Caco-2 (cell line): ENCODE measurements at regions not wholly inside any gene's neighbourhood (a gene's known extent, or its start where the extent isn't known, plus 50 kb on each side); places are given as distances from the start of the nearest gene placed in this dataset.

Experiments used
- BruUV-seq: library from RNA; stranded (reverse); fragments of 400-500 nt; replicated peaks from 2 replicates; lab custom pipeline; 2021; lab: Mats Ljungman, UMichigan
- CTCF ChIA-PET: fragments of 300-600 bp; sonication (Branson Sonifier 250); formaldehyde crosslinking; loops from one replicate; lab custom pipeline; 2022; ENCODE audit warnings: antibody characterized with exemption; lab: Charles Lee
- POLR2A ChIA-PET: fragments of 300-600 bp; sonication (Branson Sonifier 250); formaldehyde crosslinking; loops from one replicate; lab custom pipeline; 2022; ENCODE audit warnings: antibody characterized with exemption; lab: Charles Lee
- DNase-seq, 2 experiments: peaks; one replicate each; pipeline versions ENCODE4 v3.0.0 to v3.0.0-alpha.2; 2020 to 2022
- H3K27me3 ChIP-seq: replicated peaks from 2 replicates; pipeline ENCODE4 v1.6.0; 2011; ENCODE audit warnings: low read length; ENCODE audit not compliant: control insufficient read depth, insufficient read depth
- H3K36me3 ChIP-seq: 2 replicates; pipeline ENCODE4 v1.5.1; 2011; ENCODE audit warnings: low read length; ENCODE audit not compliant: control insufficient read depth, insufficient read depth
- H3K4me1 ChIP-seq: fragments of 250-450 bp; sonication (Bioruptor Pico); 2 replicates; pipeline ENCODE4 v1.5.1; 2020; ENCODE audit warnings: mild to moderate bottlenecking
- H3K4me3 ChIP-seq: 2 replicates; pipeline ENCODE4 v1.5.1; 2011; ENCODE audit warnings: low read depth, mild to moderate bottlenecking, control low read depth, low read length
- H3K9me3 ChIP-seq: fragments of 250-450 bp; sonication (Bioruptor Pico); 2 replicates; pipeline ENCODE4 v1.5.1; 2020; ENCODE audit warnings: mild to moderate bottlenecking, moderate library complexity
- H3K27ac Mint-ChIP-seq: one replicate; pipeline ENCODE4 v1.8.0; 2022; ENCODE audit warnings: mixed read lengths; ENCODE audit not compliant: unreplicated experiment
- H3K27me3 Mint-ChIP-seq: one replicate; pipeline ENCODE4 v1.8.0; 2022; ENCODE audit warnings: mixed read lengths; ENCODE audit not compliant: insufficient read depth, unreplicated experiment
- H3K36me3 Mint-ChIP-seq: one replicate; pipeline ENCODE4 v1.8.0; 2022; ENCODE audit warnings: mild to moderate bottlenecking, mixed read lengths; ENCODE audit not compliant: insufficient read depth, unreplicated experiment
- H3K4me1 Mint-ChIP-seq: one replicate; pipeline ENCODE4 v1.8.0; 2022; ENCODE audit warnings: low read depth, mixed read lengths; ENCODE audit not compliant: unreplicated experiment
- H3K4me3 Mint-ChIP-seq: one replicate; pipeline ENCODE4 v1.8.0; 2022; ENCODE audit warnings: mild to moderate bottlenecking, moderate library complexity, mixed read lengths; ENCODE audit not compliant: unreplicated experiment
- H3K9me3 Mint-ChIP-seq: one replicate; pipeline ENCODE4 v1.8.0; 2022; ENCODE audit warnings: mixed read lengths; ENCODE audit not compliant: unreplicated experiment
- intact Hi-C: fragments of 100-400 bp; cut with micrococcal nuclease; formaldehyde crosslinking; loops from one replicate; pipeline ENCODE4 v1.10.0; 2022; ENCODE audit not compliant: unreplicated experiment
- TF ChIP-seq, protein P1 (sequence below), 2 experiments: fragments of 200-600 bp in 1 of 2; IDR thresholded peaks; 1 replicate in 1 of 2; 2 replicates in 1 of 2; pipeline versions ENCODE4 v1.5.1 to v1.8.0; 2011 to 2022; ENCODE audit warnings: antibody characterized with exemption in 1 of 2, control low read depth in 1 of 2, inconsistent platforms in 1 of 2, low read depth in 1 of 2, low read length in 1 of 2, mild to moderate bottlenecking in 1 of 2, moderate library complexity in 1 of 2; ENCODE audit not compliant: insufficient read depth in 1 of 2, severe bottlenecking in 1 of 2, unreplicated experiment in 1 of 2

DNA sequence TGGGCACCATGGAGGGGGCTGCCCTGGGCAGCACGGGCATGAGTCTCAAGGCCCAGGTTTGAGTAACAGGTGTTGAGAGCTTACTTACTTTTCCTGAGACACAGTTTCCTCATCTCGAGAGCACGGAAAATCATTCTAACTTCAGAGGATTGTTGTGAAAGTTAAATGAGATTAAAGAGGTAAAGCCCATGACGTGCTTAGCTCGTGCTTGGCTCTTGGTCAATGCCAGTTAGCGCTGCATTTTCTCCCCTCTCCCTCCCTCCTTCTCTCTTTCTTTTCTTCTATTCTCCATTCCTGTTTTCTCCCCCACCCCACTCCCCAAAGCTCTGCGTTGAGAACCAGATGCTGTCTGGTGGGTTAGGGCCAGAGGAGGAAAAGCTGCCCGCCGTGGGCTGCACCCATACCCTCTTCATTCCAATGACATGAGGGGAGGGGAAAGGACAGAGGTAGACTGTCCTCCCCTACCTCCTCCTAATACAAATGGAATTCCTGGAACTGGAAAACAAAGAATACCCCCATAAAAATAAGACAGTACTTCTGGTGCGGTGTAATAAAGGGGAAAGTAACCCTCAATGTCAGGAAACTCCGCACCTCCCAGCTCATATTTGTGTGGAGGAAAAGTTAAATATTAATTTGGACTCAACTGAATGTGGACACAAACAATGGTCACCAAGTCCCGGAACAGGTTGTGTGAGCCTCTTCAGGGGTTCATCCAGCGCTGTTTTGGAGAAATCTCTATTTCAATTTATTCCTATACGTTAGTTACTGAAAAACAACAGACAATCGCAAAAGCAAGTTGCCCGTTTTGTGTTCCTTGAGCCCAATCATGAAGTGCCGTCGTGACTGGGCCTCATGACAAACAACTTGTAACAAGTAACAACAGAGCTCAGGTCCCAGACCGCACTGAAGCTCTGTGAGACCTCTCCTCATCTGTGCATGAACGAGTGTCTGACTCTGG, 54.8 kb upstream of the B3GAT1 start:
- Mint-ChIP-seq H3K4me1 (peaks cover 6% of the 10 kb centered on the region), H3K4me3 (peak overlapping the region; percentile 25), H3K9me3 (no peaks in the 10 kb centered on the region), H3K36me3 (no peaks in the 10 kb centered on the region), H3K27ac (peak overlapping the region; percentile 20), H3K27me3 (peaks cover 4% of the 10 kb centered on the region)
- ChIA-PET POLR2A (no interaction called here), CTCF (interaction anchor here (1.0 kb wide), 1 partner anchor 10 kb away, joined by 3 read pairs; no protein-coding TSS in a partner anchor)
- intact Hi-C loops, result loop anchor here (1.0 to 2.0 kb wide), 2 partner anchors 74 to 112 kb away; no protein-coding TSS in a partner anchor
- Histone ChIP-seq H3K27me3 (no peaks in the 10 kb centered on the region), H3K9me3 (no peaks in the 10 kb centered on the region), H3K36me3 (no peaks in the 10 kb centered on the region), H3K4me3 (peak overlapping the region; percentile 23), H3K4me1 (peaks cover 18% of the 10 kb centered on the region)
- peak; percentile 39 to 41 for DNase-seq
- TF ChIP-seq, protein P1, sequence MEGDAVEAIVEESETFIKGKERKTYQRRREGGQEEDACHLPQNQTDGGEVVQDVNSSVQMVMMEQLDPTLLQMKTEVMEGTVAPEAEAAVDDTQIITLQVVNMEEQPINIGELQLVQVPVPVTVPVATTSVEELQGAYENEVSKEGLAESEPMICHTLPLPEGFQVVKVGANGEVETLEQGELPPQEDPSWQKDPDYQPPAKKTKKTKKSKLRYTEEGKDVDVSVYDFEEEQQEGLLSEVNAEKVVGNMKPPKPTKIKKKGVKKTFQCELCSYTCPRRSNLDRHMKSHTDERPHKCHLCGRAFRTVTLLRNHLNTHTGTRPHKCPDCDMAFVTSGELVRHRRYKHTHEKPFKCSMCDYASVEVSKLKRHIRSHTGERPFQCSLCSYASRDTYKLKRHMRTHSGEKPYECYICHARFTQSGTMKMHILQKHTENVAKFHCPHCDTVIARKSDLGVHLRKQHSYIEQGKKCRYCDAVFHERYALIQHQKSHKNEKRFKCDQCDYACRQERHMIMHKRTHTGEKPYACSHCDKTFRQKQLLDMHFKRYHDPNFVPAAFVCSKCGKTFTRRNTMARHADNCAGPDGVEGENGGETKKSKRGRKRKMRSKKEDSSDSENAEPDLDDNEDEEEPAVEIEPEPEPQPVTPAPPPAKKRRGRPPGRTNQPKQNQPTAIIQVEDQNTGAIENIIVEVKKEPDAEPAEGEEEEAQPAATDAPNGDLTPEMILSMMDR (IDR thresholded peaks at IDR 0.05; ENCODE audit: insufficient read depth in 1 of 2, low read depth in 1 of 2, low read length in 1 of 2, severe bottlenecking in 1 of 2, unreplicated experiment in 1 of 2), result no peak
- BruUV-seq, result no TSS peak

DNA sequence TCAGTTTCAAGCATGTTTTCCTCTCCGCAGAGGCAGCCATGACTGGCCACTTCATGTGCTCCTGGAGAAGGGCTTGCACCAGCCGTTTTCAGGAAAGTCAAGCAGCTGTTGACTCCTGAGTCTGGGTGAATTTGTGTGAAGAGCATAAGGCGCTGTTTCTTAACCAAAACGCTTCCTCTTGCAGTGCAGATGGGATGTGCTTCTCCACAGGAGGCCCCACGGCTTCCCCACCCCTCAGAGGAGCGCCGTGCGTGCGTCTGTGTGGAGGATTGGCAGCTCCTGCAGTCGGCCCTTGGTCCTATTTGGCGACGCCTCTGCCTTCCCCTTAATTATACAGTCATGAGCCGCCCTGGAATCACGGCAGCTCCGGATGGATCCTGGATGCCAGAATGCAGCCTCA, 54.1 kb upstream of the B3GAT1 start:
- H3K27me3 ChIP-seq, result no peaks in the 10 kb centered on the region
- no peak overlapping the region for H3K27ac Mint-ChIP-seq
- no peaks in the 10 kb centered on the region for H3K9me3 ChIP-seq
- H3K4me1 ChIP-seq, result peaks cover 18% of the 10 kb centered on the region
- no peaks in the 10 kb centered on the region for H3K36me3 Mint-ChIP-seq
- no peak overlapping the region for H3K4me3 ChIP-seq
- intact Hi-C loops, result loop anchor here (2.0 kb wide), 1 partner anchor 113 kb away; no protein-coding TSS in a partner anchor
- ChIA-PET CTCF (no interaction called here), POLR2A (no interaction called here)
- H3K9me3 Mint-ChIP-seq, result no peaks in the 10 kb centered on the region
- DNase-seq, result no peak
- H3K4me1 Mint-ChIP-seq, result peaks cover 6% of the 10 kb centered on the region
- peaks cover 4% of the 10 kb centered on the region for H3K27me3 Mint-ChIP-seq
- TF ChIP-seq, protein P1 (IDR thresholded peaks at IDR 0.05; ENCODE audit: insufficient read depth in 1 of 2, low read depth in 1 of 2, low read length in 1 of 2, severe bottlenecking in 1 of 2, unreplicated experiment in 1 of 2), result no peak
- no peaks in the 10 kb centered on the region for H3K36me3 ChIP-seq
- H3K4me3 Mint-ChIP-seq, result no peak overlapping the region
- no TSS peak for BruUV-seq

DNA sequence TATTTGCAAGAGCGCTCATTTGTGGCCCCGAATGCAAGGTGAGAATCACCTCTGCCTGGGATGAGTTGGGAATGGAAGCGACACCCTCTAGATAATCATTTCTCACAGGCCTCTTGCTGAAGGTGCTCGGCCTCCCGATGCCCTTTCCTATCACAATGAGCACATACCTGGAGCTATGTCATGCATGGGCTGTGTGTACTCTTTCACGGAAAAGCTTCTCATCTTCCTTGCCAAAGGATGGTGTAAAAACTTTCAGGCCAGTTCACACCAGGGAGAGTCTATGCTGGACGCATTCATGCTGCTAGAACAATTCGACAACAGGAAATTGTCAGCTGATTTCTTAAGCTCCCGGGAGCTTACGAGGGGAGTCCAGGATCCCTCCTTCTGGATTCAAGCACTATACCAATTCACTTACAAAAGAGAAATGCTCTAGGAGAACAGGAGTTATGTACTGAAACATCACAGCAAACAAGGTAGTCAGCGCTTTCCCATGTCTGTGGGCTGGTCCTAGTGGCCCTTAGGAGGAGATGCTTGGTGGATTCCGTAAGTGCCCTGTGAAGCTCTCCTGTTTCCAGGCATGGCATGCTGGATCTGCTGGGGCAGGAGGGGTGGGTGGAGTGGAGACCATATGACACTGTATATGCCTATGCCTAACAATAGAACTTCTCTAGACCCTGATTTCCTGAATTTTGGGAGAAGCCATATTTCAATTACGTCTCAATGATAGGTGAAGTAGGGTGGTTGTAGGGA, 53.1 kb upstream of the B3GAT1 start:
- TF ChIP-seq, protein P1 (IDR thresholded peaks at IDR 0.05; ENCODE audit: insufficient read depth in 1 of 2, low read depth in 1 of 2, low read length in 1 of 2, severe bottlenecking in 1 of 2, unreplicated experiment in 1 of 2), result no peak
- BruUV-seq, result no TSS peak
- no peak for DNase-seq
- no peaks in the 10 kb centered on the region for H3K36me3 ChIP-seq
- ChIA-PET CTCF (no interaction called here), POLR2A (no interaction called here)
- H3K9me3 ChIP-seq, result no peaks in the 10 kb centered on the region
- Mint-ChIP-seq H3K9me3 (no peaks in the 10 kb centered on the region), H3K4me3 (no peak overlapping the region), H3K4me1 (peaks cover 6% of the 10 kb centered on the region), H3K36me3 (no peaks in the 10 kb centered on the region), H3K27ac (no peak overlapping the region), H3K27me3 (peaks cover 4% of the 10 kb centered on the region)
- intact Hi-C loops, result no loop called here
- H3K4me1 ChIP-seq, result peaks cover 18% of the 10 kb centered on the region
- H3K27me3 ChIP-seq, result no peaks in the 10 kb centered on the region
- H3K4me3 ChIP-seq, result no peak overlapping the region
